Left lung (tissue), 4 donors: ENCODE measurements at regions not wholly inside any gene's neighbourhood (a gene's known extent, or its start where the extent isn't known, plus 50 kb on each side); places are given as distances from the start of the nearest gene placed in this dataset.
A peak's percentile ranks its signal among the peaks of the same experiment; 100 is the strongest.

Experiments
- ATAC-seq: fragments of 200-7000 bp; cut with Tn5 transposase; one replicate; pipeline ENCODE4 v1.9.1; 2020; ENCODE audit warnings: moderate library complexity
- DNase-seq, 4 donors: peaks; one replicate each; pipeline ENCODE4 v3.0.0-alpha.2; 2013 to 2020
- H3K27ac ChIP-seq, 2 donors: fragments of 200-600 bp; sonication (generic) in 1 of 2; one replicate each; pipeline versions ENCODE4 v1.5.0 to v1.8.0; 2020 to 2021
- H3K27me3 ChIP-seq, 2 donors: fragments of 200-600 bp; sonication (generic) in 1 of 2; one replicate each; pipeline versions ENCODE4 v1.5.0 to v1.8.0; 2020 to 2021
- H3K36me3 ChIP-seq, 2 donors: fragments of 200-600 bp; sonication (generic) in 1 of 2; one replicate each; pipeline versions ENCODE4 v1.5.0 to v1.8.0; 2020 to 2021
- H3K4me1 ChIP-seq, 2 donors: fragments of 200-600 bp; one replicate each; pipeline ENCODE4 v1.8.0; 2021
- H3K4me3 ChIP-seq, 2 donors: fragments of 200-600 bp; sonication (generic) in 1 of 2; one replicate each; pipeline versions ENCODE4 v1.5.0 to v1.8.0; 2020 to 2021; ENCODE audit warnings: mild to moderate bottlenecking in 1 of 2
- H3K9me3 ChIP-seq, 2 donors: fragments of 200-600 bp; sonication (generic) in 1 of 2; one replicate each; pipeline versions ENCODE4 v1.5.0 to v1.8.0; 2020 to 2021
- CTCF ChIP-seq, 2 donors: fragments of 200-600 bp; sonication (generic) in 1 of 2; IDR thresholded peaks; one replicate each; pipeline versions ENCODE4 v1.5.0 to v1.8.0; 2021; ENCODE audit warnings: antibody characterized with exemption in 2 of 2
- intact Hi-C, 2 donors: fragments of 100-400 bp; cut with DNase I; formaldehyde crosslinking; loops; one replicate each; pipeline versions ENCODE4 v1.11.2 to v1.14.2; 2022
- donor health status: DM: no; HTN: yes; CAD: no.
- donor health status: DM: no; HTN: no; CAD: no.

GRCh38 chr13:55067946-55068345 lies 2039.3 kb downstream of the OLFM4 start:
- no peaks in the 10 kb centered on the region for H3K36me3 ChIP-seq
- DNase-seq (peak in 2 of 4 donors; percentile 58 to 59), ATAC-seq (no peak)
- H3K9me3 ChIP-seq = no peaks in the 10 kb centered on the region
- no peak for TF ChIP-seq CTCF (IDR thresholded peaks at IDR 0.05)
- no peak overlapping the region for H3K4me3 ChIP-seq
- intact Hi-C loops = no loop called here
- no peaks in the 10 kb centered on the region for H3K4me1 ChIP-seq
- H3K27ac ChIP-seq = no peak overlapping the region
- no peaks in the 10 kb centered on the region for H3K27me3 ChIP-seq

- no peak for ATAC-seq
- no peak for DNase-seq
Measured at GRCh38 chr13:55069746-55070145, 2041.1 kb downstream of the OLFM4 start.

GRCh38 chr13:55073000-55073399 lies 2044.4 kb downstream of the OLFM4 start:
- ATAC-seq = no peak
- no peak for TF ChIP-seq CTCF (IDR thresholded peaks at IDR 0.05)

More at GRCh38 chr13:55069746-55070145, 2041.1 kb downstream of the OLFM4 start:
- Histone ChIP-seq H3K36me3 (no peaks in the 10 kb centered on the region), H3K27me3 (no peaks in the 10 kb centered on the region), H3K27ac (no peak overlapping the region), H3K9me3 (no peaks in the 10 kb centered on the region), H3K4me1 (no peaks in the 10 kb centered on the region), H3K4me3 (no peak overlapping the region)
- intact Hi-C loops = no loop called here
- TF ChIP-seq CTCF (IDR thresholded peaks at IDR 0.05) = no peak

GRCh38 chr13:55084630-55085029 lies 2056.0 kb downstream of the OLFM4 start:
- ATAC-seq (no peak), DNase-seq (no peak)
- no peaks in the 10 kb centered on the region for H3K36me3 ChIP-seq
- H3K27ac ChIP-seq = no peak overlapping the region
- H3K27me3 ChIP-seq = no peaks in the 10 kb centered on the region
- intact Hi-C loops = no loop called here
- H3K4me1 ChIP-seq = no peaks in the 10 kb centered on the region
- no peak for TF ChIP-seq CTCF (IDR thresholded peaks at IDR 0.05)
- no peak overlapping the region for H3K4me3 ChIP-seq
- H3K9me3 ChIP-seq = no peaks in the 10 kb centered on the region

More at GRCh38 chr13:55073000-55073399, 2044.4 kb downstream of the OLFM4 start:
- Histone ChIP-seq H3K4me3 (no peak overlapping the region), H3K27ac (no peak overlapping the region), H3K36me3 (no peaks in the 10 kb centered on the region), H3K4me1 (no peaks in the 10 kb centered on the region), H3K27me3 (no peaks in the 10 kb centered on the region), H3K9me3 (no peaks in the 10 kb centered on the region)
- DNase-seq = no peak
- intact Hi-C loops = no loop called here

- Histone ChIP-seq H3K36me3 (no peaks in the 10 kb centered on the region), H3K27ac (no peak overlapping the region), H3K4me3 (no peak overlapping the region), H3K27me3 (no peaks in the 10 kb centered on the region), H3K9me3 (no peaks in the 10 kb centered on the region), H3K4me1 (no peaks in the 10 kb centered on the region)
- intact Hi-C loops = no loop called here
- TF ChIP-seq CTCF (IDR thresholded peaks at IDR 0.05) = no peak
- ATAC-seq (no peak), DNase-seq (no peak)
Measured at GRCh38 chr13:55087085-55087484, 2053.6 kb upstream of the PRR20A start.
